H9 (cell line): ENCODE measurements at regions not wholly inside any gene's neighbourhood (a gene's known extent, or its start where the extent isn't known, plus 50 kb on each side); places are given as distances from the start of the nearest gene placed in this dataset.

ENCODE experiments used
- DNase-seq: peaks from one replicate; pipeline ENCODE4 v3.0.0-alpha.2; 2017
- H2AFZ ChIP-seq: one replicate; pipeline ENCODE4 v1.6.1; 2013; ENCODE audit warnings: mild to moderate bottlenecking, low read length, control low read depth, moderate library complexity
- H2AK5ac ChIP-seq: 2 replicates; pipeline ENCODE4 v1.6.1; 2013; ENCODE audit warnings: low read length, control low read depth, mixed read lengths; ENCODE audit not compliant: insufficient read length
- H2BK120ac ChIP-seq: one replicate; pipeline ENCODE4 v1.6.1; 2013; ENCODE audit warnings: low read depth, mild to moderate bottlenecking, low read length, control low read depth, inconsistent platforms; ENCODE audit not compliant: poor library complexity, severe bottlenecking
- H2BK12ac ChIP-seq: 2 replicates; pipeline ENCODE4 v1.6.1; 2013; ENCODE audit warnings: low read length, control low read depth, mixed read lengths, low read depth; ENCODE audit not compliant: insufficient read length
- H2BK15ac ChIP-seq: 2 replicates; pipeline ENCODE4 v1.6.1; 2013; ENCODE audit warnings: low read depth, low read length, control low read depth
- H2BK20ac ChIP-seq: one replicate; pipeline ENCODE4 v1.6.1; 2013; ENCODE audit warnings: low read depth, mild to moderate bottlenecking, low read length, control low read depth, inconsistent platforms; ENCODE audit not compliant: poor library complexity, severe bottlenecking
- H2BK5ac ChIP-seq: 2 replicates; pipeline ENCODE4 v1.6.1; 2013; ENCODE audit warnings: low read length, control low read depth, mixed read lengths; ENCODE audit not compliant: insufficient read length
- H3K14ac ChIP-seq: 2 replicates; pipeline ENCODE4 v1.6.1; 2013; ENCODE audit warnings: low read length, control low read depth; ENCODE audit not compliant: insufficient read depth
- H3K18ac ChIP-seq: 2 replicates; pipeline ENCODE4 v1.6.1; 2013; ENCODE audit warnings: low read depth, mild to moderate bottlenecking, mixed read lengths, low read length, control low read depth; ENCODE audit not compliant: insufficient read length
- H3K23ac ChIP-seq: 2 replicates; pipeline ENCODE4 v1.6.1; 2013; ENCODE audit warnings: low read length, control low read depth, mixed read lengths, low read depth; ENCODE audit not compliant: insufficient read length
- H3K23me2 ChIP-seq: 2 replicates; pipeline ENCODE4 v1.6.1; 2013; ENCODE audit warnings: low read depth, mild to moderate bottlenecking, mixed read lengths, low read length, control low read depth; ENCODE audit not compliant: insufficient read length, poor library complexity, severe bottlenecking
- H3K27ac ChIP-seq: 2 replicates; pipeline ENCODE4 v1.5.1; 2013; ENCODE audit warnings: low read length, control low read depth, mixed read lengths, low read depth; ENCODE audit not compliant: insufficient read length
- H3K27me3 ChIP-seq: 2 replicates; pipeline ENCODE4 v1.6.1; 2013; ENCODE audit warnings: low read length, control low read depth, inconsistent platforms; ENCODE audit not compliant: insufficient read depth
- H3K4ac ChIP-seq: 2 replicates; pipeline ENCODE4 v1.6.1; 2013; ENCODE audit warnings: low read depth, mild to moderate bottlenecking, control low read depth, inconsistent platforms, low read length, moderate library complexity
- H3K4me1 ChIP-seq: 2 replicates; pipeline ENCODE4 v1.6.1; 2013; ENCODE audit warnings: low read length, control low read depth, inconsistent platforms; ENCODE audit not compliant: insufficient read depth
- H3K4me2 ChIP-seq: 2 replicates; pipeline ENCODE4 v1.6.1; 2013; ENCODE audit warnings: low read length, control low read depth, mixed read lengths; ENCODE audit not compliant: insufficient read length, insufficient read depth
- H3K56ac ChIP-seq: 2 replicates; pipeline ENCODE4 v1.6.1; 2013; ENCODE audit warnings: low read depth, mild to moderate bottlenecking, mixed read lengths, low read length, control low read depth; ENCODE audit not compliant: insufficient read length
- H3K79me1 ChIP-seq: 2 replicates; pipeline ENCODE4 v1.6.1; 2013; ENCODE audit warnings: low read depth, mild to moderate bottlenecking, moderate library complexity, low read length, control low read depth, inconsistent platforms; ENCODE audit not compliant: insufficient read depth, poor library complexity, severe bottlenecking
- H3K79me2 ChIP-seq: 2 replicates; pipeline ENCODE4 v1.6.1; 2013; ENCODE audit warnings: low read length, control low read depth, inconsistent platforms; ENCODE audit not compliant: insufficient read depth
- H3K9ac ChIP-seq: 2 replicates; pipeline ENCODE4 v1.6.1; 2013; ENCODE audit warnings: low read length, control low read depth, mixed read lengths; ENCODE audit not compliant: insufficient read length; ENCODE audit errors: extremely low read depth
- H3K9me3 ChIP-seq: one replicate; pipeline ENCODE4 v1.6.1; 2013; ENCODE audit warnings: low read depth, low read length, inconsistent platforms; ENCODE audit not compliant: control insufficient read depth
- H3T11ph ChIP-seq: one replicate; pipeline ENCODE4 v1.6.1; 2013; ENCODE audit warnings: mild to moderate bottlenecking, low read length, control low read depth, inconsistent platforms
- H4K20me1 ChIP-seq: one replicate; pipeline ENCODE4 v1.6.1; 2013; ENCODE audit not compliant: control insufficient read depth, insufficient read length, insufficient read depth
- H4K5ac ChIP-seq: 2 replicates; pipeline ENCODE4 v1.6.1; 2013; ENCODE audit warnings: low read depth, mild to moderate bottlenecking, mixed read lengths, low read length, control low read depth; ENCODE audit not compliant: insufficient read length
- H4K8ac ChIP-seq: replicated peaks from 2 replicates; pipeline ENCODE4 v1.6.1; 2013; ENCODE audit warnings: low read length, control low read depth, mixed read lengths, low read depth; ENCODE audit not compliant: insufficient read length
- H4K91ac ChIP-seq: 2 replicates; pipeline ENCODE4 v1.6.1; 2013; ENCODE audit warnings: low read depth, mild to moderate bottlenecking, moderate library complexity, mixed read lengths, low read length, control low read depth; ENCODE audit not compliant: insufficient read length
- H3K27ac Mint-ChIP-seq, 3 experiments: 2 replicates in 2 of 3; 3 replicates in 1 of 3; pipeline ENCODE4 v1.8.0; 2020 to 2021; ENCODE audit warnings: mixed read lengths in 3 of 3, mild to moderate bottlenecking in 1 of 3, moderate library complexity in 1 of 3
- H3K27me3 Mint-ChIP-seq: 2 replicates; pipeline ENCODE4 v1.8.0; 2021; ENCODE audit warnings: low read depth, mild to moderate bottlenecking, moderate library complexity, mixed read lengths
- H3K36me3 Mint-ChIP-seq, 3 experiments: 2 replicates in 2 of 3; 3 replicates in 1 of 3; pipeline ENCODE4 v1.8.0; 2020 to 2021; ENCODE audit warnings: low read depth in 3 of 3, mixed read lengths in 3 of 3; ENCODE audit not compliant: insufficient read depth in 1 of 3
- H3K4me1 Mint-ChIP-seq, 2 experiments: 2 replicates each; pipeline ENCODE4 v1.8.0; 2020; ENCODE audit warnings: mixed read lengths in 2 of 2
- H3K4me3 Mint-ChIP-seq, 2 experiments: 2 replicates in 1 of 2; 3 replicates in 1 of 2; pipeline ENCODE4 v1.8.0; 2020 to 2021; ENCODE audit warnings: mild to moderate bottlenecking in 2 of 2, mixed read lengths in 2 of 2, moderate library complexity in 1 of 2
- H3K9me3 Mint-ChIP-seq, 2 experiments: 2 replicates in 1 of 2; 3 replicates in 1 of 2; pipeline ENCODE4 v1.8.0; 2020; ENCODE audit warnings: mild to moderate bottlenecking in 2 of 2, mixed read lengths in 2 of 2, moderate library complexity in 1 of 2
- CTCF ChIP-seq: fragments of 200-600 bp; sonication (generic); conservative IDR thresholded peaks from 3 replicates; pipeline ENCODE4 v1.8.0; 2021; ENCODE audit warnings: antibody characterized with exemption, mild to moderate bottlenecking
- WGBS: extraction: QIAGEN DNeasy Blood & Tissue Kit; methylation state at CpG from one replicate; pipeline ENCODE4 v1.1.7; 2013; ENCODE audit warnings: missing lambda C conversion rate, low lambda C conversion rate, mixed read lengths; ENCODE audit not compliant: insufficient read length; ENCODE audit errors: extremely low coverage; 5-methylcytosine and 5-hydroxymethylcytosine counted together

GRCh38 chr12:47507221-47507620, 198.6 kb downstream of the RPAP3 start:
- Mint-ChIP-seq H3K27me3 (no peaks in the 10 kb centered on the region; the same call in 1 of the 2 replicates), H3K9me3 (peaks cover 17 to 33% of the 10 kb centered on the region in 2 experiments), H3K27ac (no peak overlapping the region), H3K4me1 (no peaks in the 10 kb centered on the region), H3K4me3 (no peak overlapping the region), H3K36me3 (no peaks in the 10 kb centered on the region; a peak in 1 of 7 replicates)
- H3K56ac ChIP-seq, result no peak overlapping the region
- no peaks in the 10 kb centered on the region for H3K27me3 ChIP-seq
- no peak overlapping the region for H2AK5ac ChIP-seq
- WGBS, result no CpG with 5 or more reads among the region's 3 CpGs
- no peak overlapping the region for H2BK5ac ChIP-seq
- no peak overlapping the region for H3K14ac ChIP-seq
- H2BK15ac ChIP-seq, result no peak overlapping the region
- H3K23ac ChIP-seq, result no peak overlapping the region
- no peaks in the 10 kb centered on the region for H3K79me1 ChIP-seq
- H3K4me1 ChIP-seq, result no peaks in the 10 kb centered on the region
- no peak overlapping the region for H2BK12ac ChIP-seq
- no peaks in the 10 kb centered on the region for H3K9me3 ChIP-seq
- no peaks in the 10 kb centered on the region for H3K23me2 ChIP-seq
- no peak overlapping the region for H2BK120ac ChIP-seq
- no peak overlapping the region for H4K5ac ChIP-seq
- no peak overlapping the region for H3K18ac ChIP-seq
- H4K91ac ChIP-seq, result no peak overlapping the region
- no peak overlapping the region for H2AFZ ChIP-seq
- H3T11ph ChIP-seq, result no peak overlapping the region
- DNase-seq, result no peak
- H3K9ac ChIP-seq, result no peak overlapping the region
- H4K8ac ChIP-seq, result no peak overlapping the region
- no peak overlapping the region for H3K27ac ChIP-seq
- no peak overlapping the region for H3K4ac ChIP-seq
- no peaks in the 10 kb centered on the region for H4K20me1 ChIP-seq
- H3K79me2 ChIP-seq, result no peaks in the 10 kb centered on the region
- no peak overlapping the region for H2BK20ac ChIP-seq
- H3K4me2 ChIP-seq, result no peak overlapping the region
- TF ChIP-seq CTCF, result no peak
